HG03139 (cell line): ENCODE measurements at regions not wholly inside any gene's neighbourhood (a gene's known extent, or its start where the extent isn't known, plus 50 kb on each side); places are given as distances from the start of the nearest gene placed in this dataset.
A peak's percentile ranks its signal among the peaks of the same experiment; 100 is the strongest.

Source experiments
- ATAC-seq: cut with Tn5 transposase; IDR thresholded peaks from one replicate; pipeline ENCODE4 v1.9.1; 2021; ENCODE audit not compliant: unreplicated experiment

DNA sequence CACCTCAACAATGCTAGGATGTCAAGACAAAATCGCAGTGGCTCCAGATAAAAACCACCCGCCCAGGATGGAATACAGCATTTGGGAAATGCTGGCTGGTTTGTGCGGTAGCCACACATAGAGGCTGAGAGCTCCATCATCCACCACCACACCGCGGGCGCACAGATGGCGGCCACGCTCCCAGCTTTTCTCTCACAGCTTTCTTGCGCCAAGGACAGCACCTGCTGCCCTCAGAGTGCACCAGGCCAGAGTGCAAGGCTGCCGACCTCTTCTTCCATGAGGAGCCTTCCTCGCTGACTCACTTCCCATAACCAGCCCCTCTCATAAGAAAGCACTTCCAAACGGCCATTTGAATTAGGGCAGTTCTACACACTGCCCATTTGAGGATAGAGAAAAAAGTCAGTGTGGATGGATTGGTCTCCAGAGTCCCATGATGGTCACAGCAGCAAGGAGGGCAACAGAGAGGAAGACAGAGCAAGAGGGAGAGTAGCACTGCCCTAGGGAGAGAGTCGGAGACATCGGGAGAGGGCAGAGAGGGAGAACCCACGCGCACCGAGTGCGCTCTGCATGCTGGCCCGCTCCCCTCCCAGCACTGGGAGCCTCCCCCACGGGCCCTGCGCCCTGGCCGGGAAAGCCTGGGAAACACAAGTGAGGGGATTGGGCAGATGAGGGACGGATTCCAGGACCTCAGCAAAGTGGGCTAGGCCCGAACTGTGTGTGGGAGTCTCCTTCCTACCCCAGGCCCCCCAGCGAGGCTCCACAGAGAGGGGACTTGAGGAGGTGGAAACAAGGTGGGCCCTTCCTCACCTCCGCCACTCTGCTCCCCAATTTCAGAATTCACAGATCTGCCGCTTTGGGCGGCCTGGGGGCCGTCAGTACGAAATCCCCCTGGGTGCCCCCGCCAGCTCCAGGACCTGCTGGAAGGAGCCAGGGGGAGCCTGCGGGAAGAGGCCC is 156.9 kb downstream of the USP12 start:
- ATAC-seq = no peak

DNA sequence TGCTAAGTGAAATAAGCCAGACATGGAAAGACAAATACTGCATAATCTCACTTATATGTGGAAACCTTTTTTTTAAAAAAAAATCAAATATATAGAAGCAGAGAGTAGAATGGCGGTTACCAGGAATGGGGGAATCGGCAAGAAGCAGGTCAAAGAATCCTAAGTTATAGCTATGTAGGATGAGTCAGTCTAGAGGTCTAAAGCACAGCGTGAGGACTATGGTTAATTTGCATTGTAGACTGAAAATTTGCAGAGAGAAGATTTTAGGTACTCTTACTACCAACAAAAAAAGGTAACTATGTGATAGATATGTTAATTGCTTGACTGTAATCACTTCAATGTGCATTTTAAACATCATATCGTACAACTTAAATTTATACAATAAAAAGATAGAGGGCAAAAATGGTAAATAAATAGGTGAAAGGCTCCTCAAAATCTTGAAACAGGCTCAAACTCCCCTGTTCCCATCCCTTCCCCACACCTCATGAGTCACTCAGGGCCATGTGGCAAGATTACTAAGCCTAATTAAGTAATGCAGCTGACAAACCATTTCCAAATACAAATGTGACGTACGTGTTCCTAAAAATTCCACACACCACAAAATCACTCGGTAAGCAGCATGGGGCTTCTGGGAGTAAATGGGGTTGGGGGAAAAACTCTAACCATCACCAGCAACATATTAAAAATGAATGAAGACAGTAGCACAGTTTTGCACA is 159.0 kb downstream of the USP12 start:
- no peak for ATAC-seq

DNA sequence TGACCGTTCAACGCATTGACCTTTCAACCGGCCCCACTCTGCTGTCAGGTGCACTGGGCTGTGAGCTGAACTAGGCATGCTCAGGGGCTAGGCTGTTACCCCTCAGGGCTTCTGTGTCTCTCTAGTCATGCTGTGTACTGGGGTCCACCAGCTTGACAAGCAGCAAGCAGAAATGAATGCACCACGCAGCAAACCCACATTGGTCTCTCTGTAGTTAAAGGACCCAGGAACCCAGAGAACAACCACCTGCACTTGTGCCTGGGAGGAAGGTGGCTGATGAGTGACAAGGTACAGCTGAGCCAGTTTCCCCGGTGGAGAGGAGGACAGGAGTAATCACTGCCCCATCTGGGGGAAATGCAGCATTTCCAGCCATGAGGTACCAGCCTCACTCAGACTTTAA is 159.9 kb downstream of the USP12 start:
- ATAC-seq = no peak

DNA sequence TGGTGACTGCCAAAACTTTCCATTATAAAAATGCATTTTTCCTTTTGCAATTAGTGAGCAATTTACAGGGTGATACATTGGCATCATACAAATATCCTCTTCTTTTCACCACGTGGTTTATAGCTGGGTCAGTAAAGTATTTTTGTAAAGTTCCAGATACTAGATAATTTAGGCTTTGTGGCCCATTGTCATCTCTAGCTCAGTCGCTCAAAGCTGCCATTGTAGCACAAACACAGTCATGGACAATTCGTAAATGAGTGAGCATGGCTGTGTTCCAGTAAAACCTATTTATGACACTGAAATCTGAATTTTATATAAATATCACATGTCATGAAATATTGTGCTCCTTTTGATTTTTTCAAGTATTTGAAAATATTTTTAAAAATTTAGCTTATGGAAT is 162.9 kb downstream of the USP12 start:
- no peak for ATAC-seq

DNA sequence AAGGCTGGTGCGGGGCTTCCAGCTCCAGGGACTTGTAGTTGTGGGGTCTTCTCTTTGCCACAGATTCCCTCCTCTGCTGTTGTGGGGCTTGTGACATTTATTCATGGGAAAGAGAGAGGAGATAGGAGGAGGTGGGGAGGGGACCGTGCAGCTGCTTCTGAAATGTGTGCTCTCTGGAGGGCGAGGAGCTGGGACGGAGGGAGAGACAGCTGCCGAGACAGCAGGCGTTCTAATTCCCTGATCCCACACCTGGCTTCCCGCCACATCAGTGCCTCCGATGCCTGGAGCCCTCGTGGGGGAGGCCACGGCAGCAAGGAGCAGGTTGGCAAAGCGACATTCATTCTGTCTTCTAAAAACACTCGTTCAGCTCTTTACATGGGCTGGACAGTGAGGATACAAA is 164.4 kb downstream of the USP12 start:
- no peak for ATAC-seq

DNA sequence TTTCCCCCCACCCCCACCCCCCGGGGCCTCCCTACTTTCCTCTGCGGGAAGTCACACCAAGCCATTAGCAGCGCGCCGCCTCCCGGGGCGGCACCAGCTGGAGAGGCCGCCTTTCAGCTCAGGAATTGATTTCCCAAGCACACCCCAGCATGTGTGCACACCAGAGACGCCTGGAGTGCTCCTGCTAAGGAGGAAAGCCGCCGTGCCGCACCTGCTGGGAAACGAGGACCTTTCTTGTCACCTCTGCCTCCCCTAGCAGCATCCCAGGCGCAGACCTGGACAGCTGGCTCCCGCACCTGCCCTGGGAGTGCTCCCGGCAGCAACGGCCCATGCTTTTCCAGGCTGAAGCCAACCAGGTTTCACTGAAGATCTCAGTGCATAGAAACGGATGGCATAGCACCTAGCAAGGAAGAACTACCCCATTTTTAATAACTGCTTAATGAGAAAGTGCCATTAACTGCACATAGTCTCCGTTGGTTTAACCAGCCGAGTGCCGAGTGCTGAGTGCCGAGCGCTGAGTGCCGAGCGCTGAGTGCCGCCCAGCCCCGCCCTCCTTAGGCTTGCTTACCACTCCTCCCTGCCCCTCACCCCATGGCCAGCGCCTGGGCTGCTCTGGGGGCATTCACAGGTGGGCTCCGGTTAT is 165.0 kb downstream of the USP12 start:
- no peak for ATAC-seq

DNA sequence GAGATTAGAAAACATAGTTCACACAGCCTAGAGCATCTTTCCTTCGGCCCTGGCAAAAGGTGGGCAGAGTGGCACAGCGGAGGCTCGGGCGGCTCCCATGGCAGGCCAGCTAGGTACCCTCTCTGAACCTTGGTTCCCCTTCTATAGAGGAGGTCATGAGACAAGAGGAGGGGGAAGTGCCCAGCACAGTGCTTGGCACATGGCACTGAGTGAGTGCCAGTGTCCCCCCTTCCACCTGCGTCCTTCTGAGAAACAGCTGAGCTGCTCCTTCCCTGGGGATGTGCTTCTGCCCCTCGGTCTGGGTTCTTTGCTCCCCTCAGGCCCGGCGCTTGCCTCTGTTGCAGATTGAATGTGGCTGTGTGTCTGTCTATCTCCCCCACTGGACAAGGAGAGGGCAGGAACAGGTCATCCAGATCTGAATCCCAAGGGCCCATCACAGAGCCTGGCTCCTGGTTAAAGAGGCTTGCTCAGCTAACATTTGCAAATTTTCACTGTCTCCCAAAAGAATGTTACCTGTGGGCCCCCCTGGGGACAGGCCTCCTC is 165.6 kb downstream of the USP12 start:
- no peak for ATAC-seq

DNA sequence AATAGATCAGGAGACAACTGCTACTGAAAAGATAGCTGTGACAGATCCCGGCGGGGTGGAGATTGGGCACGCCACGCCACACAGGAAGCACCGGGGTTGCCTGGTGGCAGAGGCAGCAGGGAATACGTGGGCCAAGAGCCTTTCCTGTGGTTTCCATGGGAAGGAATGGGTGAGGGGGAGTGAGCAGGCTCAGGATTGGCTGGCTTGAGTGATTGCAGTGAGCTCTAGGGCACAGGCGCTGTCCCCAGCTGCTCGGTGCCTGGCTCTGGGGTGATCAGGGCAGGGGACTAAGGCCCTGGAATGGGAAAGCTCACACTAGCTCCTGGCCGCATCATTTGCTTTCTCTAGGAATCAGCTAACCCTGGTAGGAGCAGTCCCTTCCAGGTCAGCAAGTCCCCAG is 166.1 kb downstream of the USP12 start:
- ATAC-seq = no peak

DNA sequence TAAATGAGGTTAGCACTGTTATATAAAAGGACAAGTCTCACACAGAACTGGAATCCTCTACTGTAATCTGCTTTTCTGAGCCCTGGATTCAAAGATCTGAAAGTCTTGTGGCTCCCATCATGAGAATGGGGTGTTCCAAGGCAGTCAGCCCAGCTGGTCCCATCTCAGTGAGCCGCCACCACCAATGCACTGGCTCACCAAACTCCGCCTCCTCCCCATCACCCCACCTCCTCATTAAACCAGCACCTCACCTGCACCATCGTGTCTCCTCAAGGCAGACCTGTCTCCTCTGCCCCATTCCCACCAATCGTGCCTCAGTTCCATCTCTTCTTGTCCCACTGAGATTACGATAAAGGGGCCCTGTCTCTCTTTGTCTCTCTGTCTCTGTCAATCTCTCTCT is 166.7 kb downstream of the USP12 start:
- no peak for ATAC-seq

DNA sequence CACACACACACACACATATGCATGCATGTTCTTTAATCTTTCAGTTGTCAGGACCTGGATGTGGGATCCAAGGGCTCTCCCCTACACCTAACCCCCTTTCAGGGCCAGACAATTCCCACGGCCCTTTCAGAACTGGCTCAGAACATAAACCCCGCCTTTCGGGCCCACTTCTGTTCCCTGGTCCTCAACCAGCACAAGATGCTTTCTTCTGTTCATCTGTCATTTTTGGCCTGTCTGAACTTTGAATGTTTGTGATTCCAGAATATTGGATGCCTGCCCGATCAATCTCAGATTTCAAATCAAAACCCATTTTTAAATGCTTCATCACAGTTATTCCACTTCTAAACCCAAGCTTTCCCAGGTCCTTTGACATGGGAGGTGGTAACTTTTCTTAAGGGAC is 167.3 kb downstream of the USP12 start:
- ATAC-seq = no peak

DNA sequence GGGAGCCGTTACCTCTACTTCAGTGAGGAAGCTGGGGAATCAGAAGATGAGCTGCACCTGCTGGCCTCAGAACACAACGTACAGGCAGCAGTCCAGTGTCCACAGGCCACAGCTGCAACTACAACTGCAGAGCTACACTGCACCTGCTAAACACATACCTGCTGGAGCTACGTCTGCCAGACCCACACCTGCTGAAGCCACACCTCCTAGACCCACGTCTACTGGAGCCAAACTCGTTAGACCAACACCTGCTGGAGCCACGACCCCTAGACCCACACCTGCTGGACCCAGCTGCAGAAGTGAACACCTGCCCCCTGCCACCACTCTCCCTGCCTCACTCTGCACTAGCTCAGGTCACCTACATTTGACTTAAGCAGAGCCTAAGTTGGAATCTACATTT is 169.9 kb downstream of the USP12 start:
- ATAC-seq = no peak

DNA sequence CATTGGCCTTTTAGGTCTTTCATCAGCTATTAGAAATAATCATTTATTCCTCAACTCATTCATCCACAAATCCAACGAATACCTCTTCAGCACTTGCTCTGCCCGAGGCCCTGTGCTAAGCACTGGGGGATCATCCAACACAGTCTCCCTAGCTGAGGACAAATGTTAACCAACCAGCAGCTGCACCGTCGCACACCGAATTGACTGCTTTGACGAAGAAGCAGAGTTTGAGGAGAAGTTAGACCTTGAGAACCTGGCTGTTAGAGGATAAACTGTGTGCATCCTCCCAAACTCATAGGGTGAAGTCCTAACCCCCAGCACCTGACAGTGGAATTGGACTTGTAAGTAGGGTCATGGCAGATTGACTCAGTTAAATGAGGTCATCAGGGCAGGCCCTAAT is 170.9 kb downstream of the USP12 start:
- no peak for ATAC-seq

DNA sequence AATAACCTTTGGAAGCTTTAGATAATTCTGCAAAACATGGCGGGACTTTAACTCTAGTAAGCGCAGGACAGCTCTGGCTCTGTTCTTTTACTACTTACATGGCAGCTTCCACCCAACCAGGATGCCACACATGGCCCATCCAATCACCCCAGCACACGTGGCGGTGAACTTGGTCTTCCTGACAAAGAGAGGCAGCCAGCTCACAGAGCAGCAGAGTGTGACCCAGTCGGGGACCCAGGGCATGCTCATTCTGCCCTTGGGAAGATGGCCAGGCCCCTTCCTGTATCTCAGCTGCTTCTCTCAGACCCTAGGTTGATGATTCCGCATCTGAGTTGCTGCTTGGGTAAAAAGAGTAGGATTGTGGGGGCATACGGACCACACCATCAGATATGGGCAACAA is 172.1 kb downstream of the USP12 start:
- ATAC-seq = no peak

DNA sequence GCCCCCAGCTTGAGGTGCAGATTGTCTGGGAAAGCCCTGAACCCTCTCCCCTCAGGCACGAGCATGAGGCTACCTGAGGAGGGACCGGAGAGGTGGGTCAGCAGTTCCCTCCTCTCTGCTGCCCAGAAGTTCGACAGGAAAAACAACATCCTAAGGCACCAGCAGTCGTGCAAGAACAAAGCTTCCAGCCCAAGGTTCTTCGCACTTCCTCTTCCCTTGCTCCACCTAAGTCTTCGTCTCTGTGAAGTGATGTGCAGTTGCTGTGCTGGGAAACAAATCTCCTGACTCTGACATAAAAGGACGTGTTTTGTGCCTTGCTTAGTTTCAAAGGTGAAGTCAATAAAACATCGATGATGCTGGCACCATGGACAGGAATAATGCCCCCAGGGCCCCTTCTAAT is 173.3 kb downstream of the USP12 start:
- no peak for ATAC-seq

DNA sequence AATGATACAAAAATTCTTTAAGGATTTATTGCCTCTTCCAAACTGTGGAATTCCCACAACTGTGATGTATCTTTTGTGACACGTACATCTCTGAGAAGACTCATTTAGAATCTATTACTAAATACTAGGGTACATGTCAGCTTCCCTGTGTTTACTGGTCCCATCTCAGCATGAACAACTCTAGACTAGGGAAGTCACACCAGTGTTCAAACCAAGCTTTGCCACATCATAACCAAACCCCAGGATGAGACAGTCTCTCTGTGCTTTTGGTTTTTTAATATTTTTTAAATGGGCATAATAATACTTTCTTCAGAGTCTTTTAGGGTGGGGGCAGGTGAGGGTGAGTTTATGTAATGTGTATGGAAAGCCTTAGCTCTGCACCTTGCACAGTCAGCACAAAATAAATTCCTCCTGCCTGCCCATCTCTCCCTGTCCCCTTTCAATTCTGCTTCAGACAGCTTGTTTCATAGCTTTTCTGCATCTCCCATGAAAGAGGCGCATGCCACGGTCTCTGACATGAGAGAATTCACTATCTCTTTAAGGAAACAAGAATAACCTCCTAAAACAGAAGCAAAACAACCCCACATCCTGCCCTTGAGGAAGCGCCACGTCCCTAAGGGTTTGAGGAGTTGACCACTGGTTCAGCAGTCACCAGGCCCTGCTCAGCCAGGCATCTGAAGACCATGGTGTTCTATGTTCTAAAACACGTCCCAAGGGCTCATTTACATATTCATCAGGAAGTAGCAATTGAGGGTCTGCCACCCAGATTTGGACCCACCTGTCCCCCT is 174.5 kb downstream of the USP12 start:
- ATAC-seq = peak; percentile 88

DNA sequence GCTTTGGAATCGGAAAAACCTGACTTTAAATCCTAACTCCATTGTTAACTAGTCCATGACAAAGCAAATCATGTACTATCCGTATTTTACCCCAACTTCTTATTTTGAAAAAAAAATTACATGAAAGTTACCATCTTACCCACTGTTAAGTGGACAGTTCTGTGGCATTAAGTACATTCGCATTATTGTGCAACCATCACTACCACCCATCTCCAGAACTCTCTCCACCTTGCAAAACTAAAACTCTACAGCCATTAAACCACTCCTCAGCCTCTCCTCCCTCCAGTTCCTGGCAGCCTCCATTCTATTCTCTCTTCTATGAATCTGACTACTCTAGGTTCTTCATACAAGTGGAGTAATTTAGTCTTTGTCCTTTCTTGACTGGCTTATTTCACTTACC is 176.5 kb downstream of the USP12 start:
- ATAC-seq = no peak

DNA sequence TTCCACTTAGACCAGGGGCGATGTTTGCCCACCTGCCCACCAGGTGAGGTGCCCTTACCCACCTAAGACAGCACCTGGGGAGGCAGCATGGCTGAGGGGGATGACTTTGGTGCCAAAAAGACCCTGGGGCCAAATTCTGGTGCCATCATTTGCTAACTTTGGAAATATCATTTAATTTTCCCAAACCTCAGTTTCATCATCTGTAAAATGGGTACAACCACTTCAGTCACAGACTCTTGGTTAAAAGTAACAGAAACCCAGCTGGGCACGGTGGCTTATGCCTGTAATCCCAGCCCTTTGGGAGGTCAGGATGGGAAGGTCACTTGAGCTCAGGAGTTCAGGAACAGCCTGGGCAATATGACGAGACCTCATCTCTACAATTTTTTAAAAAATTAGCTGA is 177.8 kb downstream of the USP12 start:
- no peak for ATAC-seq

DNA sequence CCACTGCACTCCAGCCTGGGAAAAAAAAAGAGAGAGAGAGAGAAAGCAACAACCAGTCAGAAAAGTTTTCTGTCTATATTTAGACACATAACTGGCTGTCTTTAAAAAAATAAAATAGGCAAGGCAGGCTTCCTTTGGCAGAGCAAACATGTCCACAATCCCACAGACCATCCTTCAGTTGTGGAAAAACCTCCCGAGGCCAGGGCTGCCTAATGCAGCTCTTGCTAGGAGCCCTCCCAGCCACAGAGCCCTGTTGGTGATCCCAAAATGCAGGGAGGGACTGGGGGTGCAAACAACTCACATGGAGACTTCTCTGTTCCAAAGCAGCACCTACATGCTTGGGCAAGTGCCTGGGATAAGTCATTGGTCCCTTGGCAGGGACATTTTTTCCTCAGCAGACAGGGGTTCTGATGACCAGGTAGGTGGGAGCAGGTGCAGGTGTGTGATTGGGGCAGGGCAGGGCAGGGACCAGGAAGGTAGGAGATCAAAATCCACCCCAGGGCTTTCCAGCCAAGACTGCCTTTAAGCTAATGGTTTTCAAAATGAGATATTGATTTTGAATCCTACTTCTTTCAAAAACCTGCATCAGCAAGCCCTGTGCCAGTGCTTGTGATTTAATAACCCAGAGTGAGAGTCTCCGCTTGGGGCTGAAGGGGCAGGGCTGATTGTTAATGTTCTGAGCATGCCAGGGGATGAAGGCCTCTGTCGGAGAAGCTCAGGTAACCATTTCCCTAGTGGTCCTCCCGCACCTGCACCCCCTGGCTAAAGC is 178.5 kb downstream of the USP12 start:
- no peak for ATAC-seq

DNA sequence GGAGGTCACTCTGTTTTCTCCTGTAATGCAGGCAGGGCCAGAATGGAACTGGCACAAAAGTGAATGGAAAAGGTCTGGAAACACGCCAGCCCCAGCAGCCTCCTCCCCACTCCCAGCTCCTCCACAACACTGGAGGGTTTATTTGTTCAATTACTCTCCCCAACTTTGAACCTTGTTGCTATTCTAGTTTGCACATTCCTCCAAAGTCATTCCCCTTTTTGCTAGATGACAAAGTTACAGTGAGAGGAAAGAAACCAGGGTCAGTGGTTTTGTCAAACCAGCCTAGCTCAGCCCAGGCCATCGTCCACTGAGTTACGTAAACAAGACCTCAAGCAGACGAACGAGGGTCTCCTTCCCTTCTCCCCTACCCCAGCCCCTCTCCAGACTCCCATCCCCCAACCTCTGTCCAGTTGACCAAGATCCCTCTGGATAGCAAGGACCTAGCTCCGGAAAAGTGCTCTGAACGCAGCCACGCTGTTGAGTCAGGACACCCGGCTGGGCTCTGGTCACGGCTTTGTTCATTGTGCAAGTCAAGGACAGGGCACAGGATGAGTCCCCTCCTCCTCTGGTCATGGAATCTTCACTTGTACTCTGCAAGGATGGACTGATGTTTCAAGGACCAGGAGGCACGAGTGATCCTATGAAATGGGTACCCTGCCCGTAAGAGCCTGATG is 180.0 kb downstream of the USP12 start:
- ATAC-seq = no peak
